ENCODE measurements at regions not wholly inside any gene's neighbourhood (a gene's known extent, or its start where the extent isn't known, plus 50 kb on each side); places are given as distances from the start of the nearest gene placed in this dataset.
"Not testable (repeated sequence)": the region's sequence is repeated elsewhere in the genome, so short reads cannot be mapped to it uniquely, and the experiment has no call there.

DNA sequence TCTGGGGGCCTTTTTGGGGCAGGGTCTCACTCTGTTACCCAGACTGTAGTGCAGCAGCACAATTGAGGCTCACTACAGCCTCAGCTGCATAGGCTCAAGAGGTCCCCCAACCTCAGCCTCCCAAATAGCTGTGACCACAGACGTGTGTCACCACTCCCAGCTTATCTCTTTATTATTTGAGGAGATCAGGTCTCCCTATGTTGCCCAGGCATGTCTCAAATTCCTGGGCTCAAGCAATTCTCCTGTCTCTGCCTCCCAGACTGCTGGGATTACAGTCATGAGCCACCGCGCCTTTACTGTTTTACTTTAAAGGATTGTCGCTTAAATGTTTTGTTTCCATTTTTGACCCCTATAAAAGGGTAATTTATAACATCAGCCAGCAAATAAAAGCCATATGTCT is 502.6 kb upstream of the AUTS2 start:
- no peak for DNase-seq (ENCODE audit: extremely low read depth, low read depth)
- TF ChIP-seq, protein P1, sequence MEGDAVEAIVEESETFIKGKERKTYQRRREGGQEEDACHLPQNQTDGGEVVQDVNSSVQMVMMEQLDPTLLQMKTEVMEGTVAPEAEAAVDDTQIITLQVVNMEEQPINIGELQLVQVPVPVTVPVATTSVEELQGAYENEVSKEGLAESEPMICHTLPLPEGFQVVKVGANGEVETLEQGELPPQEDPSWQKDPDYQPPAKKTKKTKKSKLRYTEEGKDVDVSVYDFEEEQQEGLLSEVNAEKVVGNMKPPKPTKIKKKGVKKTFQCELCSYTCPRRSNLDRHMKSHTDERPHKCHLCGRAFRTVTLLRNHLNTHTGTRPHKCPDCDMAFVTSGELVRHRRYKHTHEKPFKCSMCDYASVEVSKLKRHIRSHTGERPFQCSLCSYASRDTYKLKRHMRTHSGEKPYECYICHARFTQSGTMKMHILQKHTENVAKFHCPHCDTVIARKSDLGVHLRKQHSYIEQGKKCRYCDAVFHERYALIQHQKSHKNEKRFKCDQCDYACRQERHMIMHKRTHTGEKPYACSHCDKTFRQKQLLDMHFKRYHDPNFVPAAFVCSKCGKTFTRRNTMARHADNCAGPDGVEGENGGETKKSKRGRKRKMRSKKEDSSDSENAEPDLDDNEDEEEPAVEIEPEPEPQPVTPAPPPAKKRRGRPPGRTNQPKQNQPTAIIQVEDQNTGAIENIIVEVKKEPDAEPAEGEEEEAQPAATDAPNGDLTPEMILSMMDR (IDR thresholded peaks at IDR 0.05; ENCODE audit: low read depth, low read length), result no peak

DNA sequence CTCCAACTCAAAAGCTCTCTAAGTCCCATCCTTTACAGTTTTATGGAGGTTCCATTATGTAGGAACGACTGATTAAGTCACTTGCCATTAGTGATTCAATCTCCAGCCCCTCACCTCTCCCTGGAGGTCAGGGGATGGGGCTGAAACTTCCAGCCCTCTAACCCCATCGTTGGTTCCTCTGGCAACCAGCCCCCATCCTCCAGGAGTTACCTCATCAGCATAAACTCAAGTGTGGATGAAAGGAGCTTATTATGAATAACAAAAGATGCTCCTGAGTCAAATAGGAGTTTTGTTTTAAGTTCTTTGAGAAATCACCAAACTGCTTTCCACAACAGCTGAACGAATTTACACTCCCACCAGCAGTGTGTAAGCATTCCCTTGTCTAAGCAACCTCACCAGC is 494.3 kb upstream of the AUTS2 start:
- DNase-seq (ENCODE audit: extremely low read depth, low read depth), result no peak
- TF ChIP-seq, protein P1 (IDR thresholded peaks at IDR 0.05; ENCODE audit: low read depth, low read length), result no peak

DNA sequence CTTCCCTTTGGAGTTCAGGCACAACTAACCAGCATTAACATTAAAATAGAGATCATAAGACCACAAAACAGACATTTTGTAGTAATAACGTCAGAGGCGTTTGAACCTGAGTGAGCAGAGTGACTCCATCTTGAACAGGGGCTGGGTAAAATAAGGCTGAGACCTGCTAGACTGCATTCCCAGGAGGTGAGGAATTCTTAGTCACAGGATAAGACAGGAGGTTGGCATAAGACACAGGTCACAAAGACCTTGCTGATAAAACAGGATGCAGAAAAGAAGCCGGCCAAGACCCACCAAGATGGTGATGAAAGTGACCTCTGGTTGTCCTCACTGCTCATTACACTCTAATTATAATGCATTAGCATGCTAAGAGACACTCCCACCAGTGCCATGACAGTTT is 493.2 kb upstream of the AUTS2 start:
- DNase-seq (ENCODE audit: extremely low read depth, low read depth), result no peak
- TF ChIP-seq, protein P1 (IDR thresholded peaks at IDR 0.05; ENCODE audit: low read depth, low read length), result no peak

DNA sequence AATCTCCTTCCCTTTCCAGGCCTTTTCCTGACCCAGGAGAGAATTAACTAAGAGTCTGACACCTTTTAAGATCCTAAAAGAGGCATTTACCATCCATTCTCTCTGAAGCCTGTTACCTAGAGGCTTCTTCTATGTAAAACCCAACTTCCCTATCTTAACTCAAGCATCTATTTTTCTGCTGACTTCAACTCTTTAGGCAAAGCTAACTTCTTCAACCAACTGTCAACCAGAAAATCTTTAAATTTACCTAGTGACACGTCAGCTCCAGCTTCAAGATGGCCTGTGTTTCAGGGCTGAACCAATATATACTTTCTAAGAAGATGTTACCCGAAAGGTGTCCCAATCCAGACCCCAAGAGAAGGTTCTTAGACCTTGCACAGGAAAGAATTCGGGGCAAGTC is 492.3 kb upstream of the AUTS2 start:
- TF ChIP-seq, protein P1 (IDR thresholded peaks at IDR 0.05; ENCODE audit: low read depth, low read length), result no peak
- DNase-seq (ENCODE audit: extremely low read depth, low read depth), result no peak

DNA sequence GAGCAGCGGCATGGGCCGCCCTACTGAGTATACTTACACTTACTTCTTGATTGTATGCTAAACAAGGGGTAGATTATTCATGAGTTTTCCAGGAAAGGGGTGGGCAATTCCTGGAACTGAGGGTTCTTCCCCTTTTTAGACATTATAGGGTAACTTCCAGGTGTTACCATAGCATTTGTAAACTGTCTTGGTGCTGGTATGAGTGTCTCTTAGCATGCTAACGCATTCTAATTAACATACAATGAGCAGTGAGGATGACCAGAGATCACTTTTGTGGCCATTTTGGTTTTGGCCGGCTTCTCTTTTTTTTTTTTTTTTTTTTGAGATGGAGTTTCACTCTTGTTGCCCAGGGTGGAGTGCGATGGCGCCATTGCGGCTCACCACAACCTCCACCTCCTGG is 491.8 kb upstream of the AUTS2 start:
- not testable (repeated sequence) for DNase-seq (ENCODE audit: extremely low read depth, low read depth)

DNA sequence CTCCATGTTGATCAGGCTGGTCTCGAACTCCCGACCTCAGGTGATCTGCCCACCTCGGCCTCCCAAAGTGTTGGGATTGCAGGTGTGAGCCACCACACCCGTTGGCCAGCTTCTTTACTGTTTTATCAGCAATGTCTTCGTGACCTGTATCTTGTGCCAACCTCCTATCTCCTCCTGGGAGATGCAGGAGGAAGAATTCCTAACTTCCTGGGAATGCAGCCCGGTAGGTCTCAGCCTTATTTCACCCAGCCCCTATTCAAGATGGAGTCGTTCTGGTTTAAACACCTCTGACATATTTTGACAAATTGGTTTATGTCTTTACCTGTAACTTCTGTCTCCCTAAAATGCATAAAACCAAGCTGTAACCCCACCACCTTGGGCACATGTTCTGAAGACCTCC is 491.3 kb upstream of the AUTS2 start:
- not testable (repeated sequence) for DNase-seq (ENCODE audit: extremely low read depth, low read depth)

DNA sequence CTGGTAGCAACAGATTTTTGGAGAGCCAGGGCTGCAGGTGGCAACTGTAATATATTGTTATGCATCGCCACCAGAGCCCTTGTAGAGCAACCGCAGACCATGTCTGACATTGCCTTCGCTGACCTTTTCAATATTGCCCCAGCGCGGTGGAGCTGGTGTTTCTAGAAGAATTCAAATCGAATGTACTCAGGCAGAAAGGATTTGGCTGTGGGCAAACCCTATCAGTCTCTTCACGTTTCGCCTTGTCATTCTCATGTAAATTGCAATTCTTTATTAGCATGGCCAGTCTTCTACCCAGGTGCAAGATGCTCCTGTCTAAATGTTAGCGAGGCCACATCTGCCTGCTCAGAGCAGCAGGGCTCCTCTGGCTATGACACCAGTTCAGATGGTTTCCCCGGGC is 490.2 kb upstream of the AUTS2 start:
- TF ChIP-seq, protein P1 (IDR thresholded peaks at IDR 0.05; ENCODE audit: low read depth, low read length), result no peak
- no peak for DNase-seq (ENCODE audit: extremely low read depth, low read depth)

DNA sequence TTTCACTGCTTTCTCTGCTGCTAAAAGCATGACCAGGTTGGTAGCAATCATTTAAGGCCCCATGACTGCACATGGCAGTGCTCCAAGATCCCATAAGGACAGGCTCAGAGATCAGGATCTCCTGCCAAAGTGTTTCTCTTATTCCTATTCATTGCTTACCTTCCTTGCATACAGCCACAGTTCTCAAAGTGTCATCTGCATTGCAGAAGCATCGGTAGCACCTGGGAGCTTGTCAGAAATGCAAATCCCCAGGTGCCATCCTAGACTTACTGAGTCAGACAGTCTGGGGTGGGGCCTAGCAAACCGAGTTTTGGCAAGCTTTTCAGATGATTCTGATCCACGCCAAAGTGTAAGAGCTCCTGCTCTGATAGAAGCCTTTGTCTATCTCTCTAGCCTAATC is 489.0 kb upstream of the AUTS2 start:
- TF ChIP-seq, protein P1 (IDR thresholded peaks at IDR 0.05; ENCODE audit: low read depth, low read length), result no peak
- no peak for DNase-seq (ENCODE audit: extremely low read depth, low read depth)

DNA sequence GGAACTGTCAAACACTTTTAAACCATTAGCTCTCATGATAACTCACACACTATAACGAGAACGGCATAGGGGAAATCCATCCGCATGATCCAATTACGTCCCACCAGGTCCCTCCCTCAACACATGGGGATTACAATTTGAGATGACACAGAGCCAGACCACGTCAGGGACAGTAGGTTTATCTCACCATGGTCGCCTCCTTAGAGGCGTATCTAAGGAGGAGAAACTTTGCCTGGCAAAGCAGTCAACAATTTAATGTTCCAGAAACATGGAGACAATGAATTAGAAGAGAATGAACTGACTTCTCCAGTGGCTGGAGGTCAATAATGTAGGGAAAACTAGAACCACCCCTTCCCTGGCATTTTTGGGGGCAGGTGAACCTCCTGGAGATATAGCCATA is 488.4 kb upstream of the AUTS2 start:
- DNase-seq (ENCODE audit: extremely low read depth, low read depth), result no peak
- TF ChIP-seq, protein P1 (IDR thresholded peaks at IDR 0.05; ENCODE audit: low read depth, low read length), result no peak

All from AG09319 (cell line).